SU-DHL-6 (cell line): ENCODE measurements at regions not wholly inside any gene's neighbourhood (a gene's known extent, or its start where the extent isn't known, plus 50 kb on each side); places are given as distances from the start of the nearest gene placed in this dataset.
"Not testable (repeated sequence)": the region's sequence is repeated elsewhere in the genome, so short reads cannot be mapped to it uniquely, and the experiment has no call there.

Source experiments
- CTCF ChIP-seq: fragments of 200-600 bp; sonication (generic); IDR thresholded peaks from one replicate; pipeline ENCODE4 v1.5.1; 2017; ENCODE audit warnings: antibody characterized with exemption, mild to moderate bottlenecking, low read length, moderate library complexity; ENCODE audit not compliant: insufficient read depth, poor library complexity, severe bottlenecking
- EZH2phosphoT487 ChIP-seq: fragments of 200-600 bp; sonication (generic), shearing (Covaris generic); conservative IDR thresholded peaks from 2 replicates; pipeline ENCODE4 v1.6.1; 2018; ENCODE audit warnings: mild to moderate bottlenecking, antibody characterized with exemption, low read length, moderate library complexity, mixed read lengths

GRCh38 chr1:188749275-188749674 lies 1728.4 kb downstream of the BRINP3 start:
- not testable (repeated sequence) for TF ChIP-seq CTCF, EZH2phosphoT487
